ENCODE measurements at regions not wholly inside any gene's neighbourhood (a gene's known extent, or its start where the extent isn't known, plus 50 kb on each side); places are given as distances from the start of the nearest gene placed in this dataset.

GRCh38 chr14:105745433-105746123, 219.2 kb downstream of the TMEM121 start:
- TF ChIP-seq, protein P1, sequence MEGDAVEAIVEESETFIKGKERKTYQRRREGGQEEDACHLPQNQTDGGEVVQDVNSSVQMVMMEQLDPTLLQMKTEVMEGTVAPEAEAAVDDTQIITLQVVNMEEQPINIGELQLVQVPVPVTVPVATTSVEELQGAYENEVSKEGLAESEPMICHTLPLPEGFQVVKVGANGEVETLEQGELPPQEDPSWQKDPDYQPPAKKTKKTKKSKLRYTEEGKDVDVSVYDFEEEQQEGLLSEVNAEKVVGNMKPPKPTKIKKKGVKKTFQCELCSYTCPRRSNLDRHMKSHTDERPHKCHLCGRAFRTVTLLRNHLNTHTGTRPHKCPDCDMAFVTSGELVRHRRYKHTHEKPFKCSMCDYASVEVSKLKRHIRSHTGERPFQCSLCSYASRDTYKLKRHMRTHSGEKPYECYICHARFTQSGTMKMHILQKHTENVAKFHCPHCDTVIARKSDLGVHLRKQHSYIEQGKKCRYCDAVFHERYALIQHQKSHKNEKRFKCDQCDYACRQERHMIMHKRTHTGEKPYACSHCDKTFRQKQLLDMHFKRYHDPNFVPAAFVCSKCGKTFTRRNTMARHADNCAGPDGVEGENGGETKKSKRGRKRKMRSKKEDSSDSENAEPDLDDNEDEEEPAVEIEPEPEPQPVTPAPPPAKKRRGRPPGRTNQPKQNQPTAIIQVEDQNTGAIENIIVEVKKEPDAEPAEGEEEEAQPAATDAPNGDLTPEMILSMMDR (conservative IDR thresholded peaks at IDR 0.05 in 1 of 2, IDR thresholded peaks at IDR 0.05 in 1 of 2; ENCODE audit: low read depth in 1 of 2, low read length in 2 of 2), result no peak
- TF ChIP-seq EZH2 (IDR thresholded peaks at IDR 0.05; ENCODE audit: low read length, missing control alignments), result no peak
